ENCODE measurements at regions not wholly inside any gene's neighbourhood (a gene's known extent, or its start where the extent isn't known, plus 50 kb on each side); places are given as distances from the start of the nearest gene placed in this dataset.

DNA sequence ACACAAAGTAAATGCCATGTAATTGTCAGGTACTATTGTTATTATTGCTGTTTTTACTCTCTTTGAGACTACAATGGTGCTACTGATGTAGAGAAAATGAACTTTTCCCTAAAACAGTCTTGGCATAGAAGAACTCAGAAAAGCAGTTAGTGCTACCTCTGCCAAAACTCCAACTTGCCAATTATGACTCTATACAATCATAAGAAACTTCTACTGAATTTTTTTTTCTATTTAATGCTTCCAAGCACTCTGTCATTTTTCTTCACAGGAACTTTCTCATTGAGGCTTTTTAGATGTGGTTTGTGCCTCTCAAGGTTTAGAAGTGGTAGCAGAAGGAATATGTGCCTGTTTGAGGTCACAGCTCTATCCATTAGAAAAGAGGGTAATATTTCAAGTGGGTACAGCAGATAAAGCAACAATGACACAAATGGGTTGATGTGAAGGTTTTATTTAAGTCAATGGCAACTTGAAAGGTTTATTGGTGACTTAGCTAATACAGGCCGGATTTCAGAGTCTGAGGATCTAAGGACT, 64.0 kb upstream of the FERD3L start:
- BruUV-seq (replicated peaks): no TSS peak
- H2AFZ ChIP-seq (replicated peaks; ENCODE audit: low read length, poor library complexity): no peak overlapping the region

More for the DNA sequence above, 64.0 kb upstream of the FERD3L start:
- Histone ChIP-seq H2BK120ac (ENCODE audit: low read depth, low read length) (no peak overlapping the region), H3K27ac (ENCODE audit: insufficient read depth, low read length) (no peak overlapping the region), H4K20me1 (ENCODE audit: insufficient read depth, low read length) (no peaks in the 10 kb centered on the region), H3K9ac (ENCODE audit: low read depth, low read length) (no peak overlapping the region), H2AK5ac (ENCODE audit: low read depth, low read length) (no peak overlapping the region), H4K8ac (ENCODE audit: low read depth in 2 of 2, low read length in 2 of 2) (no peak overlapping the region), H3K4me1 (ENCODE audit: control insufficient read depth, insufficient read depth, low read length) (no peaks in the 10 kb centered on the region; the same call in 1 of the 2 replicates), H3K36me3 (ENCODE audit: control insufficient read depth, insufficient read depth, low read length) (no peaks in the 10 kb centered on the region), H3K79me1 (ENCODE audit: low read depth in 1 of 2, low read length in 2 of 2) (no peaks in the 10 kb centered on the region), H3K9me1 (ENCODE audit: insufficient read depth, low read length) (no peaks in the 10 kb centered on the region), H3K4me2 (ENCODE audit: low read depth, low read length) (no peak overlapping the region), H3K56ac (ENCODE audit: extremely low read depth, insufficient read depth, low read length) (no peak overlapping the region), H3K9me3 (ENCODE audit: control insufficient read depth, insufficient read depth, low read length) (no peaks in the 10 kb centered on the region; the same call in 1 of the 2 replicates), H4K5ac (ENCODE audit: low read depth, low read length) (no peak overlapping the region), H3K14ac (replicated peaks; ENCODE audit: low read depth, low read length) (no peak overlapping the region), H3K23ac (ENCODE audit: low read depth, low read length) (no peak overlapping the region), H4K91ac (ENCODE audit: insufficient read depth, low read depth, low read length) (no peak overlapping the region), H3K4ac (ENCODE audit: low read depth, low read length) (no peak overlapping the region), H2AK9ac (replicated peaks; ENCODE audit: low read depth, low read length, poor library complexity) (no peak overlapping the region), H3K18ac (ENCODE audit: low read depth, low read length) (no peak overlapping the region), H2BK5ac (ENCODE audit: low read depth, low read length, poor library complexity, severe bottlenecking) (no peak overlapping the region), H3K27me3 (ENCODE audit: control insufficient read depth, insufficient read depth, low read length) (no peaks in the 10 kb centered on the region), H2BK15ac (ENCODE audit: low read depth, low read length) (no peak overlapping the region), H2BK20ac (ENCODE audit: low read depth, low read length) (no peak overlapping the region), H3K4me3 (ENCODE audit: insufficient read depth, low read depth, low read length) (no peak overlapping the region)
- POLR2A ChIA-PET (ENCODE audit: unreplicated experiment): no interaction called here
- dilution Hi-C loops (cut with HindIII; ENCODE audit: low sequenced_read_pairs, unreplicated experiment) (no loop called here), in situ Hi-C loops (cut with MboI; ENCODE audit: low sequenced_read_pairs) (no loop called here), intact Hi-C loops (cut with micrococcal nuclease) (no loop called here)
- TF ChIP-seq CHD1 (IDR thresholded peaks at IDR 0.05; ENCODE audit: low read depth, low read length): no peak
- no peak for TF ChIP-seq POLR2A (IDR thresholded peaks at IDR 0.05; ENCODE audit: low read depth, low read length)
- no peak for TF ChIP-seq CTCF (conservative IDR thresholded peaks at IDR 0.05; ENCODE audit: low read depth, low read length)
- TF ChIP-seq, protein P1, sequence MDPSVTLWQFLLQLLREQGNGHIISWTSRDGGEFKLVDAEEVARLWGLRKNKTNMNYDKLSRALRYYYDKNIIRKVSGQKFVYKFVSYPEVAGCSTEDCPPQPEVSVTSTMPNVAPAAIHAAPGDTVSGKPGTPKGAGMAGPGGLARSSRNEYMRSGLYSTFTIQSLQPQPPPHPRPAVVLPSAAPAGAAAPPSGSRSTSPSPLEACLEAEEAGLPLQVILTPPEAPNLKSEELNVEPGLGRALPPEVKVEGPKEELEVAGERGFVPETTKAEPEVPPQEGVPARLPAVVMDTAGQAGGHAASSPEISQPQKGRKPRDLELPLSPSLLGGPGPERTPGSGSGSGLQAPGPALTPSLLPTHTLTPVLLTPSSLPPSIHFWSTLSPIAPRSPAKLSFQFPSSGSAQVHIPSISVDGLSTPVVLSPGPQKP (IDR thresholded peaks at IDR 0.05; ENCODE audit: borderline replicate concordance, low read depth, low read length): no peak
- no peak for TF ChIP-seq CEBPB (IDR thresholded peaks at IDR 0.05; ENCODE audit: low read depth, low read length)
- TF ChIP-seq NFE2L2 (IDR thresholded peaks at IDR 0.05; ENCODE audit: low read depth, low read length): no peak
- no CpG with 5 or more reads among the region's 1 CpG for WGBS, 2 experiments (ENCODE audit: extremely low coverage in 2 of 2, insufficient read length in 1 of 2)
- CTCF ChIA-PET: no interaction called here
- DNase-seq (no peak), ATAC-seq (ENCODE audit: low read depth) (no peak)
